Glomerular endothelial cell (primary cell): ENCODE measurements at regions not wholly inside any gene's neighbourhood (a gene's known extent, or its start where the extent isn't known, plus 50 kb on each side); places are given as distances from the start of the nearest gene placed in this dataset.

Experiments used
- DNase-seq: peaks from one replicate; pipeline ENCODE4 v3.0.0-alpha.2; 2011; ENCODE audit warnings: low read depth, low spot score; ENCODE audit errors: extremely low read depth

DNA sequence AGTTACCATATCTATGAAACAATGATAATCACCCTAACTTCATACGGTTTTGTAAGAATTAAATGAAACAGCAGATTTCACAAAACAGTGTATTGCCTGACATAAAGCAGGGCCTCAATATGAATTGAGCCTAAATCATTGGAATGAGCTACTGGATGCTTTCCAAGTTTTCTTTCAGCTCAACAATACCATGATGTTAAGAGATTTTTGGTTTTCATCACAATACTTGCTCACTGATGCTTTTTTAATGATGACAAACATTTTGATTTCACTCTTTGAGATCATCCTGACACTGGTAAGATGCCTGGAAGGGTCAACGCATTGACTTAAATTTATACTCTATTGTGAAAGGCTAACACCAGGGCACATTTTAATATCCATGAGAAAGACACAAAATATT lies 377.5 kb downstream of the ZNF521 start:
- no peak for DNase-seq

DNA sequence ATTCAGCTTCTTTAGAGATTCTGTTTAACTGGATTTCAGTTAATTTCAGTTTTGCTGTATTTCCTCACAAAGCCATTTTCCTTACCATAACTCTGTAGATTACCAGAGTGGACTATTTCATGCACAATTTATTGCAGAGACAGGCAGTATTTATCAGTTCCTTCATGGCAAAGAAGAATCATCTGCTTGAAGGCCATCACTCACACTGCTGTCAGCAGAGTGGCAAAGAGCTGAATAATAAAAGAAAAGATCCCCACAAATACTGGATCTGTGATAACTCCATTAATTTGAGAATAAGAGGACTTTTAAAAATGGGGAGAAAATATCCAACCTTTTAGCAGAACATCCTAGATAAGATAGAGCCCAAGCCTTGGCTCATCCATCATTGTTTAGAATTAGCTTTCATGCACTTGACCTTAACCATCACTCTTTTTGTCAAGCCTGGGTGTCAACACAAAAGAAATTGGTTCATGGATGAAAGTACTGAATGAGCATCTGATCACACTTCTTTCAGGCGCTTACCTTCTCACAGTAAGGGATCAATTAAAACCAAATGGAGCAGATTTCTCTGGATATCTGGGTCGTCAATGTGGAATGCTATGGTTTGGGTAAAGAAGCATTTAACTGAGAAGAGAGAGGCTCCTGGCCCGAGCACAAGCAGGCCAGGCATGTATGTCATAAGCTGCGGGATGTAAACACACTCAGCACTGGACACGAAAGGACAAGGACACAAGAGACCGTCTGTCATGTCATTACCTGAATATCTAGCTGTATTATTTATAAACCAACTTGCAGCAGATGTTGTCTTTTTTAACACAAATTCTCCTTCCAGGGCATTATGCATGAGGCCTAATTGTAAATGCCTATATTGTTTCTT lies 376.2 kb downstream of the ZNF521 start:
- DNase-seq: no peak

GRCh38 chr18:24976502-24976901 lies 375.5 kb downstream of the ZNF521 start:
- no peak for DNase-seq

- no peak for DNase-seq
These were observed 372.7 kb downstream of the ZNF521 start for GRCh38 chr18:24979235-24979634.

GRCh38 chr18:24982831-24983230 lies 369.1 kb downstream of the ZNF521 start:
- no peak for DNase-seq

- DNase-seq: no peak
These were observed 368.3 kb downstream of the ZNF521 start for GRCh38 chr18:24983566-24984139.

GRCh38 chr18:24985586-24985985 lies 366.4 kb downstream of the ZNF521 start:
- no peak for DNase-seq

DNA sequence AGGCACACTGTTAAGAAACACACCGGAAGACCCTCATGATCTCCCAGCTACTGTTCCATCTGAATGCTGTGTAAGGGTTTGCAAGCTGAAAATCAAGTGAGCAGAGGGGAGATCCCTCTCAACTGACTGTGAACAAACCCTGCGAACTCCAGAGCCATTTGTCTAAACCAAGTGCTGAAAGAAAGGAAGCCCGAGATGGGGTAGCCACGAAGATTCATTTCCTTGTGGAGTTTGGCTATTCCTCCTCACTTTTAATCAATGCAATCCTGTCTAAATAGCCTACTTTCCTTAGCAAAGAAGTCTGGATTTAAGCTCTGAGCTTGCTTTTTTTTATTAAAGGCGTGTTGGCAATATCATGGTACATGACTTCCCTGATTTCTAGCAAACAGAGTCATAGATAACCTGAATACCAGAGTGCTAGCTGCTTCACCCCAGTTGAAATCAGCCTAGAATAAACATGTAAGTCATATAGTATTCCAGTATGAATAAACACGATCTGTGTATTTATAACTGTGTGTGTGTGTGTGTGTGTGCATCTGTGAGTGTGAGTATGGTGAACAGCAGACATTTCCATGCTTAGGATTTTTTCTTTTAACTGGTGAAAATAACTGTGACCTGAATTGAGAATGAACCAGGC lies 365.2 kb downstream of the ZNF521 start:
- no peak for DNase-seq

GRCh38 chr18:24987303-24988252 lies 364.4 kb downstream of the ZNF521 start:
- no peak for DNase-seq

GRCh38 chr18:24988253-24988840 lies 363.6 kb downstream of the ZNF521 start:
- DNase-seq: no peak

- DNase-seq: no peak
These were observed 362.0 kb downstream of the ZNF521 start for GRCh38 chr18:24989760-24990593.

DNA sequence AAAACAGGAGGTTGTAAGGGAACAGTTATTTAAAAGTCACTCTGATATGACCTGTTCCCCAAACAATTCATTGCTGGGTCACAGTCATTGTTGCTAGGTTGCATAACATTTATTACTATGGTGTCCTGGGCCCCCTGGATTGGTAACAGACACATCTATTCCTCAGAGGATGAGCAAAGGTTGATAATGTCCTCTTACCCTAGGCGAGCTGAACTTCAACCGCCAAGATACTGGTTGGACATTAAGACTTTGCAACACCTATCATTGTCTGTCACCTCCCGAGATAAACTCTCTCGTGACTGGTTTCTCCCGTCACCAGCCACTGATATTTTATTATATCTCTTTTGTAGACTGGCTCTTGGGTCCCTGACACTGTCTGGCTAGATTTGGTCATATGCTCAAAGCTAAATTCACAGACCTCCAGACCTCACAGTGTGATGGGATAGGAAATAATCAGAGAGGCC lies 361.3 kb downstream of the ZNF521 start:
- DNase-seq: no peak

GRCh38 chr18:24991141-24992060 lies 360.6 kb downstream of the ZNF521 start:
- DNase-seq: no peak

GRCh38 chr18:24992491-24992890 lies 359.5 kb downstream of the ZNF521 start:
- DNase-seq: no peak

GRCh38 chr18:24993628-24994027 lies 358.3 kb downstream of the ZNF521 start:
- no peak for DNase-seq

DNA sequence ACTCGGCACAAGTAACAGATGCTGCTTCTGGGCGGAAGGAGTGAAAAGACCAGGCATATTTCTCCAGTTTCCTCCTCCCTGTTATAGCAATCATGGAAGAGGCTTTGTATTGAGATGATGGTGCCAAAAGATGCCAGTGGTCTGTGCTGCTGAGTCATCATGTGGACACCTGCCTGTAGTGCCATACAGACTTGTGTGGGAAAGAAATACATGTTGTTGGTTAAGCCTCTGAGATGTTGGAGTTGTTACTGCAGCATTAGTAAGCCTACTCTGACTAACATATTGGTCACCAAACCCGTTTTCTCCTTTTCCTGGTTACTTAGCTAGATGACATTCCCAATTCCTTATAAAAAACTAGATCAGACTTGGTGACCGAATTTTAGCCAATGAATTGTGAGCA lies 356.9 kb downstream of the ZNF521 start:
- no peak for DNase-seq

DNA sequence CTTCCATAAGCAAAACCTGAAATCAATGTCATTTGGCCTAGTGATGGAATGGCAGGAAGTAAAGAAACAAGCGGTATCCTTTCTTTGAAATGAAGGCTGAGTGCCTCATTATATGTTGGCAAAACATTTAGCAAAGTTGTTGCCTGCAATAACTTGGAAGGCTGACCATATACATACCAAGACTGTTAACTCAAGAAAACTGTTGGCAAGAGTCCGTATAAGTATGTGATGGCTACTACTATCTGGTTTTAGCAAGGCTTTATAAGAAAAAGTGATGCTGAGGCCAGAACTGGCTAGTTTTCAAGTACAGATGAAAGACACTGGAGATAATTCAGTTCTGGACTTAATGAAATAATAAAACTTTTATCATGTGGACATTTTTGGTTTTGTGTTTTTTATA lies 356.2 kb downstream of the ZNF521 start:
- no peak for DNase-seq

- DNase-seq: no peak
These were observed 352.2 kb downstream of the ZNF521 start for GRCh38 chr18:24999650-25000267.
